ENCODE measurements at regions not wholly inside any gene's neighbourhood (a gene's known extent, or its start where the extent isn't known, plus 50 kb on each side); places are given as distances from the start of the nearest gene placed in this dataset.

DNA sequence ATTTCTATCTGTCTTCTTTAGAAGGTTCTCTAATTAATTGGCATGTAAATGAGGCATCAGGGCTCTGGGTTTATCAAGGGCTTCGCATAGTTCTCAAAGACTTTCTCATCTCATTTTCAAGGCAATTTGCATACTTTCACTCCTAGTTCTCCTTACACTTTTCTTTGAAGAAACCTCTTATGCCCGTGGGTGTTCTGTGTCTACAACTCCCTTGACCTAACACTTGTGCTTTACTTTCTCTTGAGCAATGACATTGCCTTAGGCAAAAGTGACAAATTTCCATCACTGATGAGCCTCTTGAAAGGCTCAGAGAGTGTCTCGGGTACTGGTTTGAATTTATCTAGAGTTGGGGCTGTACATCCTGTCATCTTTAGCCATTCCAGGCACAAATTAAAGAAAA, 74.7 kb upstream of the ITPRID1 start:
- H3K27me3 Mint-ChIP-seq = peaks cover 4% of the 10 kb centered on the region
- intact Hi-C loops (cut with micrococcal nuclease) = no loop called here
- H3K4me1 Mint-ChIP-seq = no peaks in the 10 kb centered on the region
- H3K27ac Mint-ChIP-seq = no peak overlapping the region
- TF ChIP-seq, protein P1, sequence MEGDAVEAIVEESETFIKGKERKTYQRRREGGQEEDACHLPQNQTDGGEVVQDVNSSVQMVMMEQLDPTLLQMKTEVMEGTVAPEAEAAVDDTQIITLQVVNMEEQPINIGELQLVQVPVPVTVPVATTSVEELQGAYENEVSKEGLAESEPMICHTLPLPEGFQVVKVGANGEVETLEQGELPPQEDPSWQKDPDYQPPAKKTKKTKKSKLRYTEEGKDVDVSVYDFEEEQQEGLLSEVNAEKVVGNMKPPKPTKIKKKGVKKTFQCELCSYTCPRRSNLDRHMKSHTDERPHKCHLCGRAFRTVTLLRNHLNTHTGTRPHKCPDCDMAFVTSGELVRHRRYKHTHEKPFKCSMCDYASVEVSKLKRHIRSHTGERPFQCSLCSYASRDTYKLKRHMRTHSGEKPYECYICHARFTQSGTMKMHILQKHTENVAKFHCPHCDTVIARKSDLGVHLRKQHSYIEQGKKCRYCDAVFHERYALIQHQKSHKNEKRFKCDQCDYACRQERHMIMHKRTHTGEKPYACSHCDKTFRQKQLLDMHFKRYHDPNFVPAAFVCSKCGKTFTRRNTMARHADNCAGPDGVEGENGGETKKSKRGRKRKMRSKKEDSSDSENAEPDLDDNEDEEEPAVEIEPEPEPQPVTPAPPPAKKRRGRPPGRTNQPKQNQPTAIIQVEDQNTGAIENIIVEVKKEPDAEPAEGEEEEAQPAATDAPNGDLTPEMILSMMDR (IDR thresholded peaks at IDR 0.05) = no peak
- ChIA-PET POLR2A (no interaction called here), CTCF (no interaction called here)
- no peak overlapping the region for H3K4me3 Mint-ChIP-seq
- DNase-seq (no peak), ATAC-seq (ENCODE audit: low read depth) (no peak)
- no peaks in the 10 kb centered on the region for H3K36me3 Mint-ChIP-seq (ENCODE audit: low read depth)
- no peaks in the 10 kb centered on the region for H3K9me3 Mint-ChIP-seq

- ChIA-PET CTCF (no interaction called here), POLR2A (no interaction called here)
- Mint-ChIP-seq H3K27me3 (peaks cover 4% of the 10 kb centered on the region), H3K9me3 (no peaks in the 10 kb centered on the region), H3K27ac (no peak overlapping the region), H3K4me3 (no peak overlapping the region), H3K4me1 (no peaks in the 10 kb centered on the region), H3K36me3 (ENCODE audit: low read depth) (no peaks in the 10 kb centered on the region)
- DNase-seq (no peak), ATAC-seq (ENCODE audit: low read depth) (no peak)
- TF ChIP-seq, protein P1 (IDR thresholded peaks at IDR 0.05) = no peak
- intact Hi-C loops (cut with micrococcal nuclease) = loop anchor here (5.0 kb wide), 1 partner anchor 638 kb away; no protein-coding TSS in a partner anchor
These were observed 73.4 kb upstream of the ITPRID1 start for GRCh38 chr7:31440511-31440910.

GRCh38 chr7:31442626-31443025, 71.3 kb upstream of the ITPRID1 start:
- ChIA-PET POLR2A (no interaction called here), CTCF (interaction anchor here (1.1 to 1.3 kb wide), 4 partner anchors 11 to 308 kb away, joined by 3 to 8 read pairs (median 6); no protein-coding TSS in a partner anchor)
- Mint-ChIP-seq H3K4me3 (no peak overlapping the region), H3K27me3 (peaks cover 3% of the 10 kb centered on the region), H3K9me3 (no peaks in the 10 kb centered on the region), H3K27ac (no peak overlapping the region), H3K36me3 (ENCODE audit: low read depth) (no peaks in the 10 kb centered on the region), H3K4me1 (no peaks in the 10 kb centered on the region)
- intact Hi-C loops (cut with micrococcal nuclease) = loop anchor here (1.0 to 5.0 kb wide), 3 partner anchors 46 to 640 kb away; no protein-coding TSS in a partner anchor
- ATAC-seq (ENCODE audit: low read depth) (no peak), DNase-seq (no peak)
- TF ChIP-seq, protein P1 (IDR thresholded peaks at IDR 0.05) = no peak

- TF ChIP-seq, protein P1 (IDR thresholded peaks at IDR 0.05) = no peak
- intact Hi-C loops (cut with micrococcal nuclease) = loop anchor here (1.0 to 5.0 kb wide), 3 partner anchors 45 to 641 kb away; no protein-coding TSS in a partner anchor
- ChIA-PET POLR2A (no interaction called here), CTCF (interaction anchor here (1.1 to 1.3 kb wide), 4 partner anchors 12 to 309 kb away, joined by 3 to 8 read pairs (median 6); no protein-coding TSS in a partner anchor)
- H3K4me1 Mint-ChIP-seq = no peaks in the 10 kb centered on the region
- no peaks in the 10 kb centered on the region for H3K9me3 Mint-ChIP-seq
- ATAC-seq (ENCODE audit: low read depth) (no peak), DNase-seq (no peak)
- H3K4me3 Mint-ChIP-seq = no peak overlapping the region
- H3K27ac Mint-ChIP-seq = no peak overlapping the region
- H3K36me3 Mint-ChIP-seq (ENCODE audit: low read depth) = no peaks in the 10 kb centered on the region
- peaks cover 3% of the 10 kb centered on the region for H3K27me3 Mint-ChIP-seq
These were observed 70.4 kb upstream of the ITPRID1 start for GRCh38 chr7:31443457-31443856.

DNA sequence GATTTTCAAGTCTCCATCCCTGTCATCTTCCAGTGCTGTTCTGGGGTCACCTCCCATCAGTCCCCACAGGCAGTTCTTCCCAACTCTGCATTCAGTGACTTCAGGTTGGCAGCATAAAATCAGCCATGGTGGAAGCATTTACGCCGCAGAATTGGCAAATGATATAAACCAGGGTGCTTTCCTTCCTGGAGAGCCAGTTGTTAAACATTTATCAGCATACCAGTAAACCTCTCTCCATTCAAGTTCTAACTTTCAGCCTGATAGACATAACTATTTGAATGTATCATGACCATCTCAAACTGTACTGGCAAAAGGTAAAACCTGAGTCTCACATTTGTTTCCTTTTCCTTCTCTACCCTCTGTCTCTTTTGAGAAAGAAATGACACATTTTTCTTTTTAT, 69.7 kb upstream of the ITPRID1 start:
- Mint-ChIP-seq H3K36me3 (ENCODE audit: low read depth) (no peaks in the 10 kb centered on the region), H3K27me3 (peaks cover 3% of the 10 kb centered on the region), H3K9me3 (no peaks in the 10 kb centered on the region), H3K4me3 (no peak overlapping the region), H3K27ac (no peak overlapping the region), H3K4me1 (no peaks in the 10 kb centered on the region)
- CTCF ChIA-PET = no interaction called here
- ATAC-seq (ENCODE audit: low read depth) (no peak), DNase-seq (no peak)
- TF ChIP-seq, protein P1 (IDR thresholded peaks at IDR 0.05) = no peak
- POLR2A ChIA-PET = no interaction called here
- intact Hi-C loops (cut with micrococcal nuclease) = loop anchor here (5.0 kb wide), 1 partner anchor 642 kb away; no protein-coding TSS in a partner anchor

All from activated B cell treated with CpG ODN at 0.5 μM for 24 hours (primary cell).